Kidney (tissue), 13 donors: ENCODE measurements at regions not wholly inside any gene's neighbourhood (a gene's known extent, or its start where the extent isn't known, plus 50 kb on each side); places are given as distances from the start of the nearest gene placed in this dataset.
A peak's percentile ranks its signal among the peaks of the same experiment; 100 is the strongest.

Source experiments
- DNase-seq, 5 donors: peaks; one replicate each; pipeline ENCODE4 v3.0.0-alpha.2; 2013 to 2020
- FAIRE-seq: peaks from 2 replicates; lab custom pipeline; 2012; peaks lifted over from hg19 to GRCh38; lab: Jason Lieb, UNC
- H3K27ac ChIP-seq, 2 donors: one replicate each; pipeline ENCODE4 v1.7.0; 2013; ENCODE audit warnings: low read depth in 2 of 2, low read length in 2 of 2, inconsistent platforms in 1 of 2
- H3K27me3 ChIP-seq: one replicate; pipeline ENCODE4 v1.7.1; 2013; ENCODE audit warnings: low read length, inconsistent platforms; ENCODE audit not compliant: control insufficient read depth, insufficient read depth
- H3K36me3 ChIP-seq, 3 donors: one replicate each; pipeline versions ENCODE4 v1.7.0 to v1.7.1; 2013; ENCODE audit warnings: low read length in 3 of 3, control low read depth in 1 of 3, inconsistent platforms in 1 of 3; ENCODE audit not compliant: insufficient read depth in 3 of 3, control insufficient read depth in 2 of 3
- H3K4me1 ChIP-seq, 3 donors: one replicate each; pipeline versions ENCODE4 v1.7.0 to v1.7.1; 2013; ENCODE audit warnings: low read length in 3 of 3, inconsistent platforms in 1 of 3, low read depth in 1 of 3; ENCODE audit not compliant: control insufficient read depth in 2 of 3, insufficient read depth in 2 of 3
- H3K4me3 ChIP-seq, 3 donors: one replicate each; pipeline versions ENCODE4 v1.7.0 to v1.8.1; 2013; ENCODE audit warnings: low read length in 3 of 3, control low read depth in 1 of 3, inconsistent platforms in 1 of 3
- H3K9ac ChIP-seq, 3 donors: one replicate each; pipeline versions ENCODE4 v1.7.0 to v1.7.1; 2013; ENCODE audit warnings: low read length in 3 of 3, control low read depth in 1 of 3, inconsistent platforms in 1 of 3
- H3K9me3 ChIP-seq, 3 donors: one replicate each; pipeline versions ENCODE4 v1.7.0 to v1.7.1; 2013; ENCODE audit warnings: low read length in 3 of 3, control low read depth in 1 of 3, inconsistent platforms in 1 of 3; ENCODE audit not compliant: control insufficient read depth in 2 of 3, insufficient read depth in 1 of 3
- intact Hi-C: fragments of 100-400 bp; cut with DNase I; formaldehyde crosslinking; loops from one replicate; pipeline ENCODE4 v1.11.1; 2022
- TF ChIP-seq, protein P1 (sequence below): IDR thresholded peaks from 3 replicates; pipeline ENCODE4 v1.5.1; 2012; ENCODE audit warnings: mild to moderate bottlenecking, moderate library complexity, borderline replicate concordance; ENCODE audit not compliant: insufficient read depth; ENCODE audit errors: extremely low read depth
- donor health status: control.
- donor health status: control.
- donor health status: control.
- donor health status: control.
- donor health status: control.
- donor health status: DM: yes; HTN: yes; CAD: no.
- donor health status: Normal renal cell carcinoma (clear cell type).

DNA sequence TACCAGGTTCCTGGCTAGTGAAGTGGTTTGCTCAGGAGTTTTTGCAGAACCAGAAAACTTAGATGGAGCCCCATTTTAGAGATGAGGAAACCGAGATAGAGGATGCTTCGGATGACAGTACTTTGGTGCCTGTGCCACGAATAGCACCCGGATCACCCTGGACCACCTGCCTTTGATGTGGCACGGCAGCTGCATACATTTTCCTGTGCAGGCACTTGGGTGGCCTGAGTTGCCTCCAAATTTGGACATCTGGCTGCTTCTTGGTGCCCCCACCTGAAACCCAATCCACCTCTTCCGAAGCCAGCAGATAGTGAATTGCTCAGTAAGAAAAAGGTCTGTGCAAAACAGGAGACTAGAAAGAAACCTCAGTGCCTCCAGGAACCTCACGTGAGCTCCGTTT lies 140.6 kb upstream of the ID2 start:
- Histone ChIP-seq H3K27me3 (no peaks in the 10 kb centered on the region), H3K9me3 (no peaks in the 10 kb centered on the region), H3K4me1 (peaks cover 2 to 28% (median 24%) of the 10 kb centered on the region in 3 donors), H3K9ac (no peak overlapping the region), H3K4me3 (no peak overlapping the region), H3K27ac (no peak overlapping the region), H3K36me3 (no peaks in the 10 kb centered on the region)
- intact Hi-C loops: no loop called here
- no peak for DNase-seq
- no peak for FAIRE-seq
- TF ChIP-seq, protein P1, sequence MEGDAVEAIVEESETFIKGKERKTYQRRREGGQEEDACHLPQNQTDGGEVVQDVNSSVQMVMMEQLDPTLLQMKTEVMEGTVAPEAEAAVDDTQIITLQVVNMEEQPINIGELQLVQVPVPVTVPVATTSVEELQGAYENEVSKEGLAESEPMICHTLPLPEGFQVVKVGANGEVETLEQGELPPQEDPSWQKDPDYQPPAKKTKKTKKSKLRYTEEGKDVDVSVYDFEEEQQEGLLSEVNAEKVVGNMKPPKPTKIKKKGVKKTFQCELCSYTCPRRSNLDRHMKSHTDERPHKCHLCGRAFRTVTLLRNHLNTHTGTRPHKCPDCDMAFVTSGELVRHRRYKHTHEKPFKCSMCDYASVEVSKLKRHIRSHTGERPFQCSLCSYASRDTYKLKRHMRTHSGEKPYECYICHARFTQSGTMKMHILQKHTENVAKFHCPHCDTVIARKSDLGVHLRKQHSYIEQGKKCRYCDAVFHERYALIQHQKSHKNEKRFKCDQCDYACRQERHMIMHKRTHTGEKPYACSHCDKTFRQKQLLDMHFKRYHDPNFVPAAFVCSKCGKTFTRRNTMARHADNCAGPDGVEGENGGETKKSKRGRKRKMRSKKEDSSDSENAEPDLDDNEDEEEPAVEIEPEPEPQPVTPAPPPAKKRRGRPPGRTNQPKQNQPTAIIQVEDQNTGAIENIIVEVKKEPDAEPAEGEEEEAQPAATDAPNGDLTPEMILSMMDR: no peak

DNA sequence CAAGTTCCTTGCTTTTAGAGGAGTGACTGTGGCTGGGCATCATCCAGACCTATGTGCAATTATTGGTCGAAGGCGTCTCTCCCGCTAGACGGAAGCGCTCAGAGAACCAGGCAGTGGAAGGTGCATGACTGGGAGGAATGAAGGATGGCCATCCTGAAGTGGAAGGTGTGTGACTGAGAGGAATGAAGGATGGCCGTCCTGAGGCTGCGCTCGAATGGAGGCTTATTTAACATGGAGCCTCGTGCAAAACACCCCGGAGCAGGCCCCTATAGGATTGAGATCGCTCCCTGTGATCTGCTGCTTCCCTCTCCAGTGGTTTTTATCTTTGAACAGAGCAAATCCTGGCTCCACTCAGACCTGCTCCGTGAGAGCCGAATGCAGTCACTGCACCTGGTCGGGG lies 140.2 kb upstream of the ID2 start:
- H3K4me1 ChIP-seq: peaks cover 2 to 25% (median 24%) of the 10 kb centered on the region in 3 donors
- DNase-seq: peak in 1 of 5 donors; percentile 36
- no peak for FAIRE-seq

DNA sequence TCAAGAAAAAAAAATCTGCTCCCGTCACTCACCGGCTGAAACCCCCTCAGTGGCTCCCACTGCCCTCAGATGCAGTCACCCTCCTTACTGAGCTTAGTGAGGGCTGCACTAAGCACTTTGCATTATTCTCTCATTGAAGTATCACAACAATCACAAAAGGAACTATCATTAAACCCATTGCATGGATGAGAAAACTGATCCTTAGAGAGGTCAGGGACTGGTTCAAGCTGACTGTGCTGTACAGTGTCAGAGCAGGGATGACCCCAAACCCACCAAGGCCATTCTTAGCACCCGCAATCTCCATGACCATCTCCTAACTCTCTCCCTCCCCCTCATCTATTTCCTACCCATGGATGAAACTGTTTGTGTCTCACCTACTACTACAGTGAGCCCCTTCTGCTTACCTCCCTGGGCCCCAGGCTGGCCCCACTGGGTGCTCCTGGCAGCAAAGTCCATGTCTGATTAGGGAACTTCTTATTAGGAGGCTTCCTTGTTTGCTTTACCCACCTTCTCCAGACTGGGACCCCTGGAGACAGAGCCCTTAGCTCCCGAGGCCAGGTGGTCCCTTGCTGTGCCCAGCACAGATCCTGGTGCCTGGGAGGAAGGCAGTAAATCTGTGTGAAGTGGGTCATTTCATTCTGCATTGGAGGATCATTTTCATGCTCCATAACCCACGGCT lies 139.3 kb upstream of the ID2 start:
- Histone ChIP-seq H3K9ac (peak overlapping the region in 1 of 3 donors; percentile 19), H3K27ac (no peak overlapping the region), H3K36me3 (no peaks in the 10 kb centered on the region), H3K4me3 (no peak overlapping the region), H3K4me1 (peaks cover 2 to 25% (median 24%) of the 10 kb centered on the region in 3 donors), H3K27me3 (no peaks in the 10 kb centered on the region), H3K9me3 (no peaks in the 10 kb centered on the region)
- TF ChIP-seq, protein P1: no peak
- intact Hi-C loops: no loop called here
- FAIRE-seq (no peak), DNase-seq (peak in 1 of 5 donors; percentile 19)

More for the DNA sequence above, 140.2 kb upstream of the ID2 start:
- Histone ChIP-seq H3K4me3 (no peak overlapping the region), H3K9me3 (no peaks in the 10 kb centered on the region), H3K27ac (no peak overlapping the region), H3K36me3 (no peaks in the 10 kb centered on the region), H3K27me3 (no peaks in the 10 kb centered on the region), H3K9ac (no peak overlapping the region)
- intact Hi-C loops: no loop called here
- TF ChIP-seq, protein P1: no peak
